ENCODE measurements at regions not wholly inside any gene's neighbourhood (a gene's known extent, or its start where the extent isn't known, plus 50 kb on each side); places are given as distances from the start of the nearest gene placed in this dataset.

DNA sequence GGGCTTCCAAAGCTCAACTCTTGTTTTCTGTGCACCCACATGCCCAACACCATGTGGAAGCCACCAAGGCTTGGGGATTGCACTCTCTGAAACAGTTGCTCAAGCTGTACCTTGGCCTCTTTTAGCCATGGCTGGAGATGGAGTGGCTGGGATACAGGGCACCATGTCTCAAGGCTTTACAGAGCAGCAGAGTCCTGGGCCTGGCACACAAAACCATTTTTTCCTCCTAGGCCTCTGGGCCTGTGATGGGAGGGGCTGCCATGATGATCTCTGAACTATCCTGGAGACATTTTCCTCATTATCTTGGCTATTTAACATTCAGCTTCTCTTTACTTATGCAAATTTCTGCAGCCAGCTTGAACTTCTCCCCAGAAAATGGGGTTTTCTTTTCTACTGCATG, 179.7 kb upstream of the LRP1B start:
- no peak overlapping the region for H2AFZ ChIP-seq (ENCODE audit: low read length)
- no peaks in the 10 kb centered on the region for H3K27me3 ChIP-seq (ENCODE audit: insufficient read depth, low read length, poor library complexity, severe bottlenecking)
- peaks cover 12% of the 10 kb centered on the region; the same call in 1 of the 2 replicates for H3K9me3 ChIP-seq (ENCODE audit: insufficient read depth, low read depth, low read length)
- H3K4me1 ChIP-seq (ENCODE audit: insufficient read depth, low read length, poor library complexity, severe bottlenecking), result no peaks in the 10 kb centered on the region
- H3K9me2 ChIP-seq (replicated peaks; ENCODE audit: low read depth, low read length), result no peaks in the 10 kb centered on the region
- H3F3A ChIP-seq (ENCODE audit: low read depth), result no peaks in the 10 kb centered on the region
- no peaks in the 10 kb centered on the region for H3K79me2 ChIP-seq (ENCODE audit: insufficient read depth, low read length)
- H3K4me3 ChIP-seq (ENCODE audit: low read length, poor library complexity, severe bottlenecking), result no peak overlapping the region
- H3K9ac ChIP-seq (ENCODE audit: low read depth, low read length, poor library complexity, severe bottlenecking), result no peak overlapping the region
- H3K36me3 ChIP-seq (ENCODE audit: insufficient read depth, low read length), result no peaks in the 10 kb centered on the region
- no peak overlapping the region for H3K4me2 ChIP-seq (ENCODE audit: low read depth, low read length, poor library complexity, severe bottlenecking)
- no peak for TF ChIP-seq EZH2phosphoT487 (IDR thresholded peaks at IDR 0.05; ENCODE audit: borderline replicate concordance)
- TF ChIP-seq, protein P1, sequence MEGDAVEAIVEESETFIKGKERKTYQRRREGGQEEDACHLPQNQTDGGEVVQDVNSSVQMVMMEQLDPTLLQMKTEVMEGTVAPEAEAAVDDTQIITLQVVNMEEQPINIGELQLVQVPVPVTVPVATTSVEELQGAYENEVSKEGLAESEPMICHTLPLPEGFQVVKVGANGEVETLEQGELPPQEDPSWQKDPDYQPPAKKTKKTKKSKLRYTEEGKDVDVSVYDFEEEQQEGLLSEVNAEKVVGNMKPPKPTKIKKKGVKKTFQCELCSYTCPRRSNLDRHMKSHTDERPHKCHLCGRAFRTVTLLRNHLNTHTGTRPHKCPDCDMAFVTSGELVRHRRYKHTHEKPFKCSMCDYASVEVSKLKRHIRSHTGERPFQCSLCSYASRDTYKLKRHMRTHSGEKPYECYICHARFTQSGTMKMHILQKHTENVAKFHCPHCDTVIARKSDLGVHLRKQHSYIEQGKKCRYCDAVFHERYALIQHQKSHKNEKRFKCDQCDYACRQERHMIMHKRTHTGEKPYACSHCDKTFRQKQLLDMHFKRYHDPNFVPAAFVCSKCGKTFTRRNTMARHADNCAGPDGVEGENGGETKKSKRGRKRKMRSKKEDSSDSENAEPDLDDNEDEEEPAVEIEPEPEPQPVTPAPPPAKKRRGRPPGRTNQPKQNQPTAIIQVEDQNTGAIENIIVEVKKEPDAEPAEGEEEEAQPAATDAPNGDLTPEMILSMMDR (conservative IDR thresholded peaks at IDR 0.05; ENCODE audit: low read length), result no peak
- H4K20me1 ChIP-seq (ENCODE audit: insufficient read depth, low read length, poor library complexity, severe bottlenecking), result no peaks in the 10 kb centered on the region

DNA sequence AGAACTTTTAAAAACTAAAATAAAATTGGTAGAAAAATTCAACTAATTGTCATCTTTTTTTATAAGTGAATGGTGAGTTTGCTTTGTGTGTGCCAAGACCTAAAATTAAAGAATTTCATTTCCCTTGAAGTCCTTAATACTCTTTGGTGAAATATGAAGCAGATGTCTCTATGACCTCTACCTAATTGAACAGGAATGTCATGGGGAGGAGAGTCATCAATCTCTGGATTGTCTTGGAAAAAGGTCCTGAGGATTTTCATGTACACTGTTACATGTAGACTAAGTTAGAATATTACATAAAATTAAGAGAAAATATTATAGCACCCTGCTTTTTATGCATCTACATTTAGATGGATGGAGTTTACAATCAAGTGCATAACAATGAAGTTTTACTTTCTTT, 177.9 kb upstream of the LRP1B start:
- no peaks in the 10 kb centered on the region for H3K27me3 ChIP-seq (ENCODE audit: insufficient read depth, low read length, poor library complexity, severe bottlenecking)
- no peaks in the 10 kb centered on the region for H4K20me1 ChIP-seq (ENCODE audit: insufficient read depth, low read length, poor library complexity, severe bottlenecking)
- peaks cover 12% of the 10 kb centered on the region; the same call in 1 of the 2 replicates for H3K9me3 ChIP-seq (ENCODE audit: insufficient read depth, low read depth, low read length)
- no peak overlapping the region for H3K9ac ChIP-seq (ENCODE audit: low read depth, low read length, poor library complexity, severe bottlenecking)
- no peaks in the 10 kb centered on the region for H3K9me2 ChIP-seq (replicated peaks; ENCODE audit: low read depth, low read length)
- H3K36me3 ChIP-seq (ENCODE audit: insufficient read depth, low read length), result no peaks in the 10 kb centered on the region
- no peaks in the 10 kb centered on the region for H3K79me2 ChIP-seq (ENCODE audit: insufficient read depth, low read length)
- no peak overlapping the region for H3K4me2 ChIP-seq (ENCODE audit: low read depth, low read length, poor library complexity, severe bottlenecking)
- no peak overlapping the region for H3K4me3 ChIP-seq (ENCODE audit: low read length, poor library complexity, severe bottlenecking)
- no peaks in the 10 kb centered on the region for H3K4me1 ChIP-seq (ENCODE audit: insufficient read depth, low read length, poor library complexity, severe bottlenecking)
- H3F3A ChIP-seq (ENCODE audit: low read depth), result no peaks in the 10 kb centered on the region
- TF ChIP-seq, protein P1 (conservative IDR thresholded peaks at IDR 0.05; ENCODE audit: low read length), result no peak
- TF ChIP-seq EZH2phosphoT487 (IDR thresholded peaks at IDR 0.05; ENCODE audit: borderline replicate concordance), result no peak
- no peak overlapping the region for H2AFZ ChIP-seq (ENCODE audit: low read length)

DNA sequence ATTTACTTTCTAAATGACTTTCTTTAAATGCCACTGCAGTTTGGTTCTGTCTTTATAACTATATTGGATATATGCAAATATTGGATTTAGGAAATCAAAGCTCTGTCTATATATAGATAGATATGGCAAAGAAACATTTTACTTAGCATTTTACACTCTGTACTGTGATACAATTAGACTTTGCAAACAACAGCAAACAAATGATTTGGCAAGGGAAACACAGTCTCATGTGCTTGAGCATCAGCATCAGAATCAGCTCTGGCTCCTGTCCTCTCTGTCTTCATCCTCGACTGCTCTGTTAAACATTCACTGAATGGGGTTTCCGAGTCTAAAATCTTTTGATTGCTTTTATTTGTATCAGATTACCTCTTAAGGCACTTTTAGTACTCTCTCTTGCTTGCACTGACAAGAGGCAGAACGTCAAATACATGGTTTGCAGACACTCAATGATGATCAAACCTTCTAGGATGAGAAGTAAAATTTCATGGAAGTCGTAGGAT, 176.8 kb upstream of the LRP1B start:
- Histone ChIP-seq H3K36me3 (ENCODE audit: insufficient read depth, low read length) (no peaks in the 10 kb centered on the region), H2AFZ (ENCODE audit: low read length) (no peak overlapping the region), H3K4me1 (ENCODE audit: insufficient read depth, low read length, poor library complexity, severe bottlenecking) (no peaks in the 10 kb centered on the region), H3K9me2 (replicated peaks; ENCODE audit: low read depth, low read length) (no peaks in the 10 kb centered on the region), H3K4me3 (ENCODE audit: low read length, poor library complexity, severe bottlenecking) (no peak overlapping the region), H3K9me3 (ENCODE audit: insufficient read depth, low read depth, low read length) (peaks cover 12% of the 10 kb centered on the region; the same call in 1 of the 2 replicates), H3K79me2 (ENCODE audit: insufficient read depth, low read length) (no peaks in the 10 kb centered on the region), H3F3A (ENCODE audit: low read depth) (no peaks in the 10 kb centered on the region), H3K9ac (ENCODE audit: low read depth, low read length, poor library complexity, severe bottlenecking) (no peak overlapping the region), H4K20me1 (ENCODE audit: insufficient read depth, low read length, poor library complexity, severe bottlenecking) (no peaks in the 10 kb centered on the region), H3K27me3 (ENCODE audit: insufficient read depth, low read length, poor library complexity, severe bottlenecking) (no peaks in the 10 kb centered on the region), H3K4me2 (ENCODE audit: low read depth, low read length, poor library complexity, severe bottlenecking) (no peak overlapping the region)
- TF ChIP-seq, protein P1 (conservative IDR thresholded peaks at IDR 0.05; ENCODE audit: low read length), result no peak
- no peak for TF ChIP-seq EZH2phosphoT487 (IDR thresholded peaks at IDR 0.05; ENCODE audit: borderline replicate concordance)

All from Loucy (cell line).